HuH-7 (cell line): ENCODE measurements at regions not wholly inside any gene's neighbourhood (a gene's known extent, or its start where the extent isn't known, plus 50 kb on each side); places are given as distances from the start of the nearest gene placed in this dataset.

Experiments
- DNase-seq: peaks from one replicate; pipeline ENCODE4 v3.0.0; 2011; ENCODE audit warnings: low spot score

DNA sequence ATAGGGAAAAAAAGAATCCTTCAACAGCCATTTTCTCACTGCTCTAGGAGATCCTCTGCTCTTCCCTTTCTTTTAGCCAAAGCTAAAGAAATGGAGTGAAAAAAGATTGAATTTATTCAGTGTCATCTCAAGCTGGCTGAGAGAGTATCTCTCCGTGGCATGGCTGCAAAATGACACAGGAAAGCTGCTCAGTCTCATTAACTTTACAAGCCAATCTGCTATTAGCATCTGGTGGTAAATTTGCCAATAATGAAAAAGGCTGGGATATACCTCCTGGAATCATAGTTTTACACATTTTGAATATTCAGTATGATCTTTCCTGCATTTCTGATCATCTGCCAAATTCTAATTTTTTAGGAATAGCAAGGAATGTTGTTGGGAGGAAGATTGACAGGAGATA, 176.8 kb upstream of the CHRM3 start:
- DNase-seq, result no peak

- DNase-seq, result no peak
Observed at GRCh38 chr1:239204401-239204800, 182.0 kb upstream of the CHRM3 start.

DNA sequence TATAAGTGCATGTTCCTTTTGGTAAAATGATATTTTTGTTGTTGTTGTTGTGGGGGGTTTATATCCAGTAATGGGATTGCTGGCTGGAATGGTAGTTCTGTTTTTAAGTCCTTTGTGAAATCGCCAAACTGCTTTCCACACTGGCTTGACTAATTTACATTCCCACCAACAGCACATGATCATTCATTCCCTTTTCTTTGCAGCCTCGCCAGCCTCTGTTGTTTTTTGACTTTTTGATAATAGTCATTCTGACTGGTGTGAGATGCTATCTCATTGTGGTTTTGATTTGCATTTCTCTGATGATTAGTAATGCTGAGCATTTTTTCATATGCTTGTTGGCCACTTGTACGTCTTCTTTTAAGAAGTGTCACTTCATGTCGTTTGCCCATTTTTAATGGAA, 188.5 kb upstream of the CHRM3 start:
- no peak for DNase-seq

GRCh38 chr1:239189998-239190512, 196.3 kb upstream of the CHRM3 start:
- DNase-seq, result no peak

DNA sequence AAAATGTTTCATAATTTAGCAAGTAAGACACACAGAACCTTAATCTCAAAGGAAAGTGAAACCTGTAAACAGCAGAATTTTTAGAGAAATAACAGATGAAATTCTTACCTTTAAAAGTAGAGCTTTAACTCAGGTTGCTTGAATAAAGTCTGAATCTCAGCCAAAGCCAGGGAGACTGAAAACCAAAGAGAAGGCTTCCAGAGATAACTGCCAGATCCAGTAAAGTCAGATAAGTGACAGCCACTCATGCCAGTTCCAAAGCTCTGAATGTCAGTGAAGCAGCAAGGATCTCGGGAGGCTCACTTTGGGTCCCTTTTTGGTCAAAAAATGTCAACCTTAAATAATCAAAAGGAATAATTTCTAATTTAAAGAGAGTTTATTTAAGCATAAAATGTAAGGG, 199.9 kb upstream of the CHRM3 start:
- DNase-seq, result no peak

GRCh38 chr1:239185245-239185619, 201.1 kb upstream of the CHRM3 start:
- no peak for DNase-seq

DNA sequence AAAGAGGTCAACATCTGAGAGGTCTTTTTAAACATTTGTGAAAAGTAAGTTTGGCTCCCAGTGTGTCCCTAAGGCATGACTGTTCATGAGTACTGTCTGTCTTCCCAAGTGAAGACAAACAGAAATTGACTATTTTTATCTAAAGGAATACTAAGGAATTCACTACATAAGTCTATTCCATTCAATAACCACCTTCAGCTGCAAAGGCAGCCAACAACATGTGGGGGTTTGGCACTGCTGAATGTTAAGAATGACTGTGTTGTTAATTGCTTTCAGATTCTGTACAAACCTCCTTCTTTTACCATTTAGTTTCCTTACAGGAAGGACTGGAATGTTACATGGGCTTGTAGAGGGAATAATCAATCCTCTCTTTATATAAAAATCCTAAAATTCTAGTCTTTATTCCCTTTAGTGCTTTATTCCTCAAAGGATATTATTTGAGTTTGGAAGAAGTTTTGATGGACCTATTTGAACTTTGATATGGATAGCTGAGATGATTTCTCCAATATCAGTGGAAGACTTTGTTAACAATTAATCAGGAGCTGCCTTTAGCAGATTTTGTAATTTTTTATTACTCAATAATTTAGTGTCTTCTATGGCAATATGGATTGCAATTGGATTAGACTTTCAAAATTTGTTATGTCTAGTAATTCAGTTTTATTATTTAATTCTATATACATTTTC, 201.7 kb upstream of the CHRM3 start:
- no peak for DNase-seq

DNA sequence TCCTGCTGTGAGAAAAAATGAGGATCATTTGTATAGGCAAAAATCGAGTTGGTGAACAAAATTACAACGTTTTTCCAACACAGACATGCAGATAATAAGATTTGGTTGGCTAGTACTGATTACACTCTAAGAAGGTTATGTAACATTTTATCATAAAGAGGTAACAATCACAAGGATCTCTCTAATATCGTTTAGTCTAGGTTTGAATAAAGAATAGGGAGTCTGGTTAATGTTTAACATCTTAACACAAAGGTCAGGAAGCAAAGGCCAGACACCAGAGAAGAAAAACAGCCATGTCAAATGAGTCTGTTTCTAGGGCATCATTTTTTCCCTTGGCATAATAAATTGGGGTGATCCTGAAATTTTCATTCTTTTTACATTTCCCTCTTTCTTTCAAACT, 207.4 kb upstream of the CHRM3 start:
- DNase-seq, result peak; percentile 28

GRCh38 chr1:239174880-239175279, 211.5 kb upstream of the CHRM3 start:
- no peak for DNase-seq

DNA sequence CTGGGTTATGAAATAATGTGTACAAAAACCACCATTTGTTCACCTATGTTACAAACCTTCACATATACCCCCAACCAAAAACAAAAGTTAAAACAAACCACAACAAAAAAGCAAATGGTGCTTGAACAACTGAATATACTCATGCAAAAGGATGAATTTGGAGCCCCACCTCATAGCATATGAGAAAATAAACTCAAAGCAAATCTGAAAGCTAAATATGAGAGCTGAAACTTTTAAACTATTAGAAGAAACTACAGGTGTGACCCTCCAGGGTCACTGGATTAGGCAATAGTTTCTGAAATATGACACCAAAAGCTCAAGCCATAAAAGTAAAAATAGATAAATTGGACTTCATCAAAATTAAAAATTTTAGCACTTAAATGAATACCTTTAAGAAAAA, 215.5 kb upstream of the CHRM3 start:
- no peak for DNase-seq

GRCh38 chr1:239169276-239169675, 217.1 kb upstream of the CHRM3 start:
- no peak for DNase-seq

GRCh38 chr1:239164451-239165180, 221.8 kb upstream of the CHRM3 start:
- no peak for DNase-seq

- no peak for DNase-seq
Observed at GRCh38 chr1:239155466-239156091, 230.8 kb upstream of the CHRM3 start.

- DNase-seq, result no peak
Observed at GRCh38 chr1:239151937-239152336, 234.4 kb upstream of the CHRM3 start.

- DNase-seq, result no peak
Observed at GRCh38 chr1:239140968-239141367, 245.4 kb upstream of the CHRM3 start.

- no peak for DNase-seq
Observed at GRCh38 chr1:239139801-239140200, 246.6 kb upstream of the CHRM3 start.

GRCh38 chr1:239128541-239128940, 257.8 kb upstream of the CHRM3 start:
- no peak for DNase-seq

- no peak for DNase-seq
Observed at GRCh38 chr1:239126884-239127283, 259.5 kb upstream of the CHRM3 start.

DNA sequence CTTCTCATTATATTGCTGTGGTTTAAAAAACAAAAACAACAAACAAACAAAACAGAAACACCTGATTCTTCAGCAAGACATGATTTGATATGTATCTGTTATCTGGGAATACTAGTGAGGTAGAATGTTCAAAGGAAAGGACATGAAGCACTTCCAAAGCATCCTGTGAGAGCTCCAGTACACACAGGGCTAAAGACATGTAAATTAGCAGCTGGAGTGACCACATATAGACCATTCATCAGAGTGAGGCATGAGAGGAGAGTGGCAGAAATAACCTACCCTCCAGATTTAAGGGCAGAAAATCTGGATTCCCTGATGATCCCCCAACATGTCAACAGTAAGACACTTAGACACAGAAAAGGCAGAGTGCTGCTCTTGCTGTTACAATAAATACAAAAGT, 260.5 kb upstream of the CHRM3 start:
- no peak for DNase-seq

DNA sequence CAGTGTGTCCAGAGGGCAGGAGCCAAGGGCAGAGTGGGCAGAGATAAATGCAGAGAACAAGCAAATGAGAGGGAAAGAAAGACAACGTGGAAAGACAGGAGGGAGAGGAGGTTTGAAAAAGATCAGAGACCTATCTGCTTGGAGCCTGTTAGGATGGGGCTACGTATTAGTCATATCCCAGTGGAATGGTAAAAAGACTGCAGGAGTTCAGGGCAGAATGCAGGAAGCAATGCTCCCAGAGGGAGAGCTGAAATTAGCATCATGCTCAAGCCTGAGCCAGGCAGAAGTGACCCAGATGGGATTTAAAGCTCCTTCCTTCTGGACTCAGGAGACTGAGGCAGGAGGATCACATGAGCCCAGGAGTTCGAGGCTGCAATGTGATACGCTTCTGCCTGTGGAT, 261.3 kb upstream of the CHRM3 start:
- no peak for DNase-seq

DNA sequence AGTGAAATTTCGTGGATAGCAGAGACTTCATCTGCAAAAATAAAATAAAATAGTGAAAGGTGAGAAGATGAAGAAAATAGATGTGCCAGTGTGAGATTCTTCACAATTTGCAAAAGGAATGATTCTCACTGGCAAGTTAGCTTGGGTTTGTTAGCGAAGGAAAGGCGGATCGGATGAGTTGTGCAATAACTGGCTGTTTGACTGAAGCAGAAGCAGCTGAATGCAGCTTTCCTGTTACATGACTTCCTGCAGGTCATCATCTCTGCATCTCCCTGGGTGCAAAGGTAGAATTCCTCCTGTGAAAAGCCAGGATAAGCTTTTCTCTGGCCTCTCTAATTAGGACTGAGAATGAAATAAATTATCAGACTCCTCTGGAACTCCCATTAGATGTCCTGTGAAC, 263.1 kb upstream of the CHRM3 start:
- DNase-seq, result peak; percentile 35

DNA sequence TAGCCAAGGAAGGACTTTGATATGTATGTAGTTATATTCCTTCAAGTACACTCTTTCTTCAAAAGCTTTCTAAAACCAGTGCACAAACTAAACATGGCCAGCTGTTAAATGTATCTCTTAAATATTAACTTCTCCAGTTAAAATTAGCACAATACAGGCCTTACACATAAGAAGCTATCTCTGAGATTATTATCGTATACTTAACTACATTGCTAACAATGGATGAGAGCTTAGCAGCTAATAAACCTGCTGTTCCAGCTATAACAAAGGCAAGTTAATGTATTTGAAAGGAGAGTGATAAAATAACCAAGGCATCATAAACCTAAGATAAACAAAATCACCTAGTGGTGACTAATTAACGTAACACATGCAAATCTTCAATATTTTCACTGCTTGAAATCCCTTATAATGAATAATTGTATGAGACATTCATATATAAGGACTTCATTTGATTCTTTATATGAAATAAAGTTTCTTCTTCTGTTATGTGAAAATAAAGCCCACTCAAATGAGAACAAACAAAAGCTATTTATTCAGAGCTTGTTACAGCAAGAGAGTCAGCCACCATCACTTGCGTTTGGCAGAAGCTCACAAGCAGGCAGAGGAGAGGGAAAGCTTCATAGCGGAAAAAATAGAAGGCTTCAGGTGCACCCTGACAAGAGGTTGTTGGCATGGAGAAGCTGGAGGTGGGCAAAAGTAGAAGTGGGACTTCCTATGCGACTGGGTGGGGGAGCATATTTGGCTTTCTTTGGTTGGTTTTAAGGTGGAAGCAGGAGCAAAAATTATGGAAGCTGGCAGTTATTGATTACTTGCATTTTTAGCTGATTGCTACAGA, 274.1 kb upstream of the CHRM3 start:
- DNase-seq, result no peak
